ENCODE measurements at regions not wholly inside any gene's neighbourhood (a gene's known extent, or its start where the extent isn't known, plus 50 kb on each side); places are given as distances from the start of the nearest gene placed in this dataset.
A peak's percentile ranks its signal among the peaks of the same experiment; 100 is the strongest.
"Not testable (repeated sequence)": the region's sequence is repeated elsewhere in the genome, so short reads cannot be mapped to it uniquely, and the experiment has no call there.

GRCh38 chr4:134505511-134505910 lies 303.9 kb upstream of the PABPC4L start:
- no peak for TF ChIP-seq ZFX (IDR thresholded peaks at IDR 0.05)
- TF ChIP-seq, protein P1, sequence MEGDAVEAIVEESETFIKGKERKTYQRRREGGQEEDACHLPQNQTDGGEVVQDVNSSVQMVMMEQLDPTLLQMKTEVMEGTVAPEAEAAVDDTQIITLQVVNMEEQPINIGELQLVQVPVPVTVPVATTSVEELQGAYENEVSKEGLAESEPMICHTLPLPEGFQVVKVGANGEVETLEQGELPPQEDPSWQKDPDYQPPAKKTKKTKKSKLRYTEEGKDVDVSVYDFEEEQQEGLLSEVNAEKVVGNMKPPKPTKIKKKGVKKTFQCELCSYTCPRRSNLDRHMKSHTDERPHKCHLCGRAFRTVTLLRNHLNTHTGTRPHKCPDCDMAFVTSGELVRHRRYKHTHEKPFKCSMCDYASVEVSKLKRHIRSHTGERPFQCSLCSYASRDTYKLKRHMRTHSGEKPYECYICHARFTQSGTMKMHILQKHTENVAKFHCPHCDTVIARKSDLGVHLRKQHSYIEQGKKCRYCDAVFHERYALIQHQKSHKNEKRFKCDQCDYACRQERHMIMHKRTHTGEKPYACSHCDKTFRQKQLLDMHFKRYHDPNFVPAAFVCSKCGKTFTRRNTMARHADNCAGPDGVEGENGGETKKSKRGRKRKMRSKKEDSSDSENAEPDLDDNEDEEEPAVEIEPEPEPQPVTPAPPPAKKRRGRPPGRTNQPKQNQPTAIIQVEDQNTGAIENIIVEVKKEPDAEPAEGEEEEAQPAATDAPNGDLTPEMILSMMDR (conservative IDR thresholded peaks at IDR 0.05): no peak

GRCh38 chr4:134501973-134502643 lies 300.5 kb upstream of the PABPC4L start:
- H3K27ac ChIP-seq: no peak overlapping the region
- TF ChIP-seq, protein P1 (conservative IDR thresholded peaks at IDR 0.05): no peak
- TF ChIP-seq ZFX (IDR thresholded peaks at IDR 0.05): no peak

More at GRCh38 chr4:134505511-134505910, 303.9 kb upstream of the PABPC4L start:
- H3K27ac ChIP-seq: no peak overlapping the region

DNA sequence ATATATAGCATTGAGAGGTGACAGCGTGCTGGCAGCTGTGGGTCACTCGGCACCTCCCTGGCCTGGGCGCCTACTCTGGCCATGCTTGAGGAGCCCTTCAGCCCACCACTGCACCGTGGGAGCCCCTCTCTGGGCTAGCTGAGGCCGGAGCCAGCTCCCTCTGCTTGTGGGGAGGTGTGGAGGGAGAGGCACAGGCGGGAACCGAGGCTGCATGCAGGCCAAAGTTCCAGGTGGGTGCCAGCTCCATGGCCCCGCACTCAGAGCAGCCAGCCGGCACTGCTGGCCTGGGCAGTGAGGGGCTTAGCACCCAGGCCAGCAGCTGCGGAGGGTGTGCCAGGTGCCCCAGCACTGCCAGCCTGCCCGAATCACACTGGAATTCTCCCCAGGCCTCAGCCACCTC lies 299.9 kb upstream of the PABPC4L start:
- not testable (repeated sequence) for H3K27ac ChIP-seq

DNA sequence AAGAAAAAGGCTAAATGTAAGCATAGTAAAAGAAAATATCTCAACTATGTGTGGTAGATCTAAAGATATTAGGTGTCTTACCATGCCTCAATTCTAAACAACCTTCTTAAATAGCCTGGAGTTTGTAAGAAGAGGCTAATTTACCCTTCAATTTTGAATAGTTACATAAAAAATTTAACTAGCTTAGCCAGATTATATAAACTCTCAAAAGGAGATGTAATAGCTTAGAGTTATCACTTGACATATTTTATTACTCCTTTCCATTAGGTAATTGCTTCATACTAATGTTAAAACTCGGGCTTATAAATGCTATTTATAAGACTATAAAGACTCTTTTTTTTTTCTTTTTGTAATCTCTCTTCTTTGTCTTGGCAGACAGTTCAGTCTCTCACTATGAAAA lies 297.5 kb upstream of the PABPC4L start:
- no peak overlapping the region for H3K27ac ChIP-seq
- TF ChIP-seq ZFX (IDR thresholded peaks at IDR 0.05): no peak
- TF ChIP-seq, protein P1 (conservative IDR thresholded peaks at IDR 0.05): no peak

GRCh38 chr4:134490863-134491262 lies 289.3 kb upstream of the PABPC4L start:
- TF ChIP-seq ZFX (IDR thresholded peaks at IDR 0.05): no peak
- TF ChIP-seq, protein P1 (conservative IDR thresholded peaks at IDR 0.05): no peak
- H3K27ac ChIP-seq: no peak overlapping the region

DNA sequence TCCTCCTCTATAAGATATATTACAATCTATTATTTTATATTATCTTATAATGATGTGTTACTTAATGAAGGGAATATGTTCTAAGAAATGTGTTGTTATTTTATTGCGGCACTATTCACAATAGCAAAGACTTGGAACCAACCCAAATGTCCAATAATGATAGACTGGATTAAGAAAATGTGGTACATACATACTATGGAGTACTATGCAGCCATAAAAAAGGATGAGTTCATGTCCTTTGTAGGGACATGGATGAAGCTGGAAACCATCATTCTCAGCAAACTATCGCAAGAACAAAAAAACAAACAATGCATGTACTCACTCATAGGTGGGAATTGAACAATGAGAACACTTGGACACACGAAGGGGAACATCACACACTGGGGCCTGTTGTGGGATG lies 281.9 kb upstream of the PABPC4L start:
- H3K27ac ChIP-seq: not testable (repeated sequence)

DNA sequence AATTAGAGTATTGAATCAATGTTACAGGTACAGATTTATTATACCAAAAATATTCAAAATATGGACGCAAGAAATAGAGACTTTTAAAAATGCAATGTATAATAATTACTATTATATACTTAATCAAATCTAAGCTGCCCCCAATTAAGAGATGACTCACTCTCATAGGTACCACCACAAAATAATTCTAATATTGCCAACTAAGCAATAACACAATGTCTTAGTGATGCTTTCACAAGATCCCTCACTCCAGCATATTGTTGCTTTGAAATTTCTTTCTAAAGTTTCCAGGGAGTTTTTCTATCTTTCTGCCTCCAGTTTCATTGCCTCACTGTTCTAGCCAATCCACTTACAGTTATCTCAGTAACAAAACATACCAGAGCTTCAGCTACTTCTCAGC lies 270.0 kb upstream of the PABPC4L start:
- TF ChIP-seq, protein P1 (conservative IDR thresholded peaks at IDR 0.05): no peak
- TF ChIP-seq ZFX (IDR thresholded peaks at IDR 0.05): no peak

GRCh38 chr4:134470544-134470943 lies 269.0 kb upstream of the PABPC4L start:
- no peak overlapping the region for H3K27ac ChIP-seq
- no peak for TF ChIP-seq ZFX (IDR thresholded peaks at IDR 0.05)
- TF ChIP-seq, protein P1 (conservative IDR thresholded peaks at IDR 0.05): peak; percentile 55

More for the DNA sequence above, 270.0 kb upstream of the PABPC4L start:
- H3K27ac ChIP-seq: no peak overlapping the region
